ENCODE measurements at regions not wholly inside any gene's neighbourhood (a gene's known extent, or its start where the extent isn't known, plus 50 kb on each side); places are given as distances from the start of the nearest gene placed in this dataset.

- no peak for TF ChIP-seq CTCF (IDR thresholded peaks at IDR 0.05)
- no peak for TF ChIP-seq POLR2A (IDR thresholded peaks at IDR 0.05)
These were observed 174.7 kb downstream of the MZT1 start for GRCh38 chr13:72552731-72553130.

All from ovary (tissue), 3 donors.